Suppressor macrophage treated with lipopolysaccharide for 4 hours (primary cell): ENCODE measurements at regions not wholly inside any gene's neighbourhood (a gene's known extent, or its start where the extent isn't known, plus 50 kb on each side); places are given as distances from the start of the nearest gene placed in this dataset.

Source experiments
- DNase-seq: peaks from one replicate; pipeline ENCODE4 v3.0.0-alpha.2; 2020

GRCh38 chr1:218948446-218948845, 225.2 kb upstream of the LYPLAL1 start:
- DNase-seq, result no peak

- no peak for DNase-seq
These were observed 220.3 kb upstream of the LYPLAL1 start for GRCh38 chr1:218953386-218953785.

DNA sequence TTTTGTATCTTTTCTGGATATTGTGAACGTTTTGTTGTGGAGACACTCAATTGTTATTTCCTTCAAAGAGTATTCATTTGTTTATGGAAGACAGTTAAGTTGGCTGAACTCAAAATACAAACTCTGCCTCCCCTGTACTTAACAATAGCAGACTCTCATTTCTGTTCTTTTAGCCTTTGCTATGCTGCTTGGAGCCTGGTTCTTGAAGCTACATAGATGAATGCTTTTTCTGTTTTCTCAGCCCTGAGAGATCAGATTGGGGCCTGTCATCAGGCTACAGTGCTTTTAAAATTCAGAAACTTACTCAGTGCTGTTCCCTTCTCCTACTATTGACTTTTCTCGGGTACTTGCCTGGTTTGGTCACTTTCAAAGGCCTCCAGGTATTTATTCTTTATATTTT, 215.7 kb upstream of the LYPLAL1 start:
- no peak for DNase-seq

- DNase-seq, result no peak
These were observed 213.9 kb upstream of the LYPLAL1 start for GRCh38 chr1:218959784-218960183.

GRCh38 chr1:218964471-218965185, 209.1 kb upstream of the LYPLAL1 start:
- DNase-seq, result no peak

DNA sequence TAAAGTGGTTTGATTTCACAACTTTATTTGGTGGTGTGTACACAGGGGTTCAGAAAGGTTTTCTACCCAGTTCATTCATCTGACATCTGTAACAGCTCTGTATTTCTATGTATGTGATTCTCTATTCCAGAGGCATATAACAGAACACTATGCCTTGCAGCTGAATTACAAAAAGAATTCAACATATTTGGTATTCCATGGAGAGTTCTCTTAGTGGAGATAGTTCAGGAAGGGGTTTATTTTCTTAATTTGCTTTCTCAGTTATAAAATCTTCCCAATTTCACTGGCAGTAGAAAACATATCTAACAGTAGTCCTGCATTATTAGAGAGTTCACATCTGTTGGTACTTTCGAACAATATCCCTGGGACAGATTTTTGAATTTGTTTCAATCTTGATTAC, 207.9 kb upstream of the LYPLAL1 start:
- DNase-seq, result no peak

GRCh38 chr1:218967254-218967653, 206.4 kb upstream of the LYPLAL1 start:
- DNase-seq, result no peak

DNA sequence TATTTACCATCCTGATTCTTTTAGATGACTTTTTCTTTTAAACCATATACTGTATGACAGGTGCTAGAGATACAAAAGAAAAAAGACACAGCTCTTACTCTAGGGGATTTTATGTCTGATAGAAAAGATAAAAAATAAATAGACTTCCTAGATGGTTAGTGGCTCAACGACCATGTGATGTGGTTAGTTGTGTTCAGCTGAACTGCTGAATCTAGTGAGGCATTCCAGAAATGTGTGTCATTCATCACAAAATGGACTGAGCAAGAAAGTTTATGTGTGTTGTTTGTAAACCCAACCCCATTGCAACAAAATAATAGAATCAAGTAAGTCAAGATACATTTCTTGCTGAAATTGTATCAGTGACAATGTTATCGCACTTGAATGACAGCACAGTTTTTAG, 205.8 kb upstream of the LYPLAL1 start:
- no peak for DNase-seq

GRCh38 chr1:218969006-218969405, 204.7 kb upstream of the LYPLAL1 start:
- DNase-seq, result no peak

GRCh38 chr1:218970397-218970990, 203.2 kb upstream of the LYPLAL1 start:
- no peak for DNase-seq

DNA sequence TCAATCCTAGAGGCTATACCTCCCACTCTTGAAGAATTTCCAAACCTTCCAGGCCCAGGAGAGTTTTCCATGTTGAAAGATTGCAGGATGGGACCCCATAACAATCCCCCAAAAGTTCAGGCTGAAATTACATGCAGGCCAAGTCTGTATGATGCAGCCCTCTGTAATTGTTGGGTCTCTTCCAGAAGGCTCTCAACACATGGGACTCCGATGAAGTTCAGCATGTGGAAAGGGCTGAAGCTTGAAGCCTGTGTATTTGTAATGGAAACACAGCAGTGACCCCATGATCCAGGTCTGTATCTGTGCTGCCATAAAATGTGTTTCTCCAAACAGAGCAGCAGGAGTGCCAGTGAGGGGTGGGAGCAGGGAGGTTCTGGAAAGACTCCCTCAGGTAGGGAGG, 202.5 kb upstream of the LYPLAL1 start:
- no peak for DNase-seq

DNA sequence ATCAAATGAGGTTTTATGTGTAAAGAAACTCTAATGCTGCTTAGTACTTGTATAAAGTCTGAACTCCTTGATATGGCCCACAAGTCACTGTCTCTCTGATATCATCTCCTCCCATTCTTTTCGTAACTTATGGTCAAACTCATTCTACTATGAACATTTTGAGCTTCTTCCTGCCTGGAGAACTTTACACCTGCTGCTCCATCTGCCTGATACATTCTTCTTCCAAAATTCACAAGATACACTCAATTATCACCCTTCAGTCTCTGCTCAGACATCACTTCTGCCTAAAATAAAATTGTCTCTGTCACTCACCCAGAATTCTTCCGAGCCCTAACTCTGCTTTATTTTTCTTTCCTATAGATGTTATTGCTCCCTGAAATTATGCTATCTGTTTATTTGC, 192.8 kb upstream of the LYPLAL1 start:
- no peak for DNase-seq

GRCh38 chr1:218982482-218982881, 191.2 kb upstream of the LYPLAL1 start:
- DNase-seq, result no peak

- no peak for DNase-seq
These were observed 190.2 kb upstream of the LYPLAL1 start for GRCh38 chr1:218983433-218983832.

DNA sequence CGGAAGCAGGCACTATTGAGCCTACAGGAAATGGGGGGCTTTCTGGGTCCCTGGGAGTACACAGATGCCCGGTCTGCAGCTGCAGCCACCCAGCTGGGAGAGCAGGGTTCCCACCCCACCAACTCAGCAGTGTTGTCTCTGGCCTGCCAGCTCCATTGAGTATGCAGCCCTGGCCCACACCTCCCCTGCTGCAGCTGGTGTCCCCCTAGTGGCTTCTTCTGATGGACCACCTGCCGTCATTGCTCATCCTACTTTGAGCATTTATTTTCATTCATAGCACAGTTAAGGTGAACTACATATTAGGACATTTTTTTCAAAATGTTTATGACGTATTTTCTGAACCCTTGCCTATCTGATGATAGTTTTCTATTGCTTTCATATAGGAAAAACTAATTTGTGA, 189.8 kb upstream of the LYPLAL1 start:
- no peak for DNase-seq

GRCh38 chr1:218985424-218985984, 188.2 kb upstream of the LYPLAL1 start:
- DNase-seq, result no peak

DNA sequence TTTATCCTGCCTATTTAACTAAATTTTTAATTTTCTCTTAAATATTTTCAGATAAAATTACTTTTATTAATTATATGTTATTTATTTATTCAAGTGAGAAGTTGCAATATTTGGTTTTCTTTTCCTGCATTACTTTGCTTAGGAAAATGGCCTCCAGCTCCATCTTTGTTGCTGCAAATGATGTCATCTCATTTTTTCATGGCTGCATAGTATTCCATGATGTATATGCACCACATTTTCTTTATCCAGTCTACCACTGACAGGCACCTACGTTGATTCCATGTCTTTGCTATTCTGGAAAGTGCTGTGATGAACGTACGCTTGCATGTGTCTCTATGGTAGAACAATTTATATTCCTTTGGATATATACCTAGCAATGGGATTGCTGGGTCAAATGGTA, 186.9 kb upstream of the LYPLAL1 start:
- DNase-seq, result no peak

- DNase-seq, result no peak
These were observed 183.7 kb upstream of the LYPLAL1 start for GRCh38 chr1:218990019-218990418.

DNA sequence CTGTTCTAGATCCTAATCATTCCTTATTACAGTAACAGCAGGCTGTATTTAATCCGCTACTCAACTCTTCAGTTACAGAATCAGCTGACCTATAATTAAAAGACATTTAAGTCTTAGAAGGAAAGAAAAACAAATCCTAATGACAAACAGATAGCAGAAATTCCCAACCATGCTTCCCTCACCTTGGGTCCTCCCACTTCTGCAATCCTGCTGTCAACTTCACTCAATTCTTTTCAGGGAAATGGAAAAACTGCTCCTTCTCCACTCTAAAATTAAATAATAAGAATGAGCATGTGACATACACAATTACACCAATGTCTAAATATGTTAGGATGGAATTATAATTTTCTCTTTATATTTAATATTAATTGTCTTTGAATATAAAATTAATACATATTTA, 182.6 kb upstream of the LYPLAL1 start:
- no peak for DNase-seq

GRCh38 chr1:218994615-218995014, 179.1 kb upstream of the LYPLAL1 start:
- DNase-seq, result no peak

DNA sequence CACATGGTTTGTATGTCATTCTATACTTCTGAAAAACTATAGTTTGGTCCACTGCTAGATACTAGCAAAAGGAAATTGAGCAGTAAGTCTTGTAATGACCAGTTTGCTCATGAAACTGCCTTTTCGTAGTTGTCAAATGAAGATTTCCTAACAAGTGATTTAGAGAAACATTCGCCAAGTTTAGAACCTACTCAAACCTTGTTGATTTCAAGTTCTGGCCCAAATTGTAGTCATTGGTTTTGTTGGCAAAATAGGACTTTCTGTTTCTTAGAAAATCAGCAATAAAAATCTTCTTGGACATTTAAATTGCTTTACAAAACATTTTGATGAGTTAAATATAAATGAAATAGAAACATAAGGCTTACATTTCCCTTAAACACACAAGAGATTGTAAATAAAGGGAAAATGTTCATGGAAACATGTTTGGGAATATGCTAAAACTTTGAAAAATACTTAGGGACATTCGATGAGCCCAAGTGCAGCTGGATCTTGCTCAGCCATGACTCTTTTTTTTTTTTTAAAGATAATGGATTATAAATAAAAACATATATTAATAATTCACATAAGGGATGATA, 178.5 kb upstream of the LYPLAL1 start:
- no peak for DNase-seq

DNA sequence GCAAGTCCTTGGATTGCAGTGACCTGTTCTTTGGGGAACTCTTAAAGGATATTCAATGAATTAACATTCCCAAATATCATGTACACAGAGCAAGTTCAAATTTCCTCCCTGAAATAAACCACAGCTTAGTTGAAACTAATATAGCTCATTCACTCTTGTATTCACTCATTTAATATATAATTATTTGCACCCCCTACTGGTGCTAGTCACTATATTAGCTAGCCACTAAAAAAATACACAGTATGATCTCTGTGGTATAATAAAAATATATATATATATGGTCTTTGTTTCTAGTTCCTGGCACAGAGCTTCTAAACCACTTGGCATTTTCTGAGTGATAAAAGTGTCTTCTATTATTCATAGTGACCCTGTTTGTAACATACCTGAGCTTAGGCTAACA, 177.3 kb upstream of the LYPLAL1 start:
- no peak for DNase-seq

- DNase-seq, result no peak
These were observed 173.7 kb upstream of the LYPLAL1 start for GRCh38 chr1:219000005-219000404.

DNA sequence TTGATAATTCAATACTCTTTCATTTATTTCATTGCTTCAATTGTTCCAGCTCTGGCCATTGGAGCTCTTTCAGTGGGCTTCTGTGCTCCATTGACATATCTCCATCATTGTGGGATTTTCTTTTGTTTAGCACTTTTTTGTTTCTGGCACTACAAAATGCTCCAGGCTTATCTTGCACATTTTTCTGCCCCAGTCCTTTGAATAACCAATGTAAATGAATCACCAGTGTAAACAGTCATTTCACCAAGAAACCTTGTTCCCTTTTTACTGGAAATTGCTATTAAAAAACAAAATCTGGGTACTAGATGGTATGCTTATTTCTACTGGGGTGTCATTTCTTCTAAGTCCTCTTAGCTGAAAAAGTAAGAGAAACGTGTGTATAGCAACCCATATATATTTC, 173.0 kb upstream of the LYPLAL1 start:
- DNase-seq, result no peak
